Testis (tissue), 2 donors: ENCODE measurements at regions not wholly inside any gene's neighbourhood (a gene's known extent, or its start where the extent isn't known, plus 50 kb on each side); places are given as distances from the start of the nearest gene placed in this dataset.

ENCODE experiments used
- DNase-seq: peaks from one replicate; pipeline ENCODE4 v3.0.0-alpha.2; 2019
- H3K27ac ChIP-seq, 2 donors: fragments of 200-600 bp; sonication (generic); one replicate each; pipeline ENCODE4 v1.5.1; 2019
- H3K27me3 ChIP-seq: fragments of 200-600 bp; sonication (generic); one replicate; pipeline ENCODE4 v1.5.1; 2019
- H3K36me3 ChIP-seq: fragments of 200-600 bp; sonication (generic); one replicate; pipeline ENCODE4 v1.5.1; 2017; ENCODE audit warnings: low read depth; ENCODE audit errors: missing control alignments
- H3K4me1 ChIP-seq: fragments of 200-600 bp; sonication (generic); one replicate; pipeline ENCODE4 v1.5.1; 2019
- H3K4me3 ChIP-seq, 2 donors: fragments of 200-600 bp; sonication (generic); one replicate each; pipeline ENCODE4 v1.5.1; 2017 to 2019
- H3K9me3 ChIP-seq: fragments of 200-600 bp; sonication (generic); one replicate; pipeline ENCODE4 v1.5.1; 2017
- CTCF ChIP-seq, 3 experiments: fragments of 450-650 bp in 2 of 3; fragments of 200-600 bp in 1 of 3; sonication (generic) in 1 of 3; IDR thresholded peaks; one replicate each; pipeline ENCODE4 v1.5.1; 2016 to 2019; ENCODE audit warnings: antibody characterized with exemption in 3 of 3, mild to moderate bottlenecking in 2 of 3, moderate library complexity in 1 of 3
- POLR2A ChIP-seq: fragments of 450-650 bp; IDR thresholded peaks from one replicate; pipeline ENCODE4 v1.6.1; 2017; ENCODE audit warnings: antibody characterized with exemption, mild to moderate bottlenecking, moderate library complexity
- WGBS, 2 donors: methylation state at CpG; one replicate each; pipeline ENCODE4 v1.1.5; 2018; 5-methylcytosine and 5-hydroxymethylcytosine counted together
- intact Hi-C: fragments of 100-400 bp; cut with DNase I; formaldehyde crosslinking; loops from one replicate; pipeline ENCODE4 v1.15.1; 2023; ENCODE audit warnings: low total_unique reads

- Histone ChIP-seq H3K36me3 (no peaks in the 10 kb centered on the region), H3K27ac (no peak overlapping the region), H3K9me3 (no peaks in the 10 kb centered on the region), H3K4me3 (no peak overlapping the region), H3K4me1 (no peaks in the 10 kb centered on the region), H3K27me3 (no peaks in the 10 kb centered on the region)
- intact Hi-C loops: no loop called here
- 95 to 97% methylated on average over 2 of the region's 2 CpGs for WGBS, 2 donors
- no peak for DNase-seq
- TF ChIP-seq CTCF (IDR thresholded peaks at IDR 0.05): no peak
- TF ChIP-seq POLR2A: no peak
These were observed 58.8 kb upstream of the ZNF804B start for GRCh38 chr7:88700725-88701124.

- no peak for DNase-seq
- Histone ChIP-seq H3K4me1 (no peaks in the 10 kb centered on the region), H3K9me3 (no peaks in the 10 kb centered on the region), H3K36me3 (no peaks in the 10 kb centered on the region), H3K27ac (no peak overlapping the region), H3K4me3 (no peak overlapping the region), H3K27me3 (no peaks in the 10 kb centered on the region)
- intact Hi-C loops: no loop called here
- TF ChIP-seq CTCF (IDR thresholded peaks at IDR 0.05): no peak
- no peak for TF ChIP-seq POLR2A
These were observed 65.3 kb upstream of the ZNF804B start for GRCh38 chr7:88694207-88694606.

GRCh38 chr7:88693131-88693530 lies 66.4 kb upstream of the ZNF804B start:
- Histone ChIP-seq H3K27ac (no peak overlapping the region), H3K9me3 (no peaks in the 10 kb centered on the region), H3K27me3 (no peaks in the 10 kb centered on the region), H3K4me1 (no peaks in the 10 kb centered on the region), H3K36me3 (no peaks in the 10 kb centered on the region), H3K4me3 (no peak overlapping the region)
- intact Hi-C loops: no loop called here
- TF ChIP-seq POLR2A: no peak
- no peak for TF ChIP-seq CTCF (IDR thresholded peaks at IDR 0.05)
- no peak for DNase-seq

- no peaks in the 10 kb centered on the region for H3K9me3 ChIP-seq
- no peak for DNase-seq
- intact Hi-C loops: no loop called here
- H3K27ac ChIP-seq: no peak overlapping the region
- no peaks in the 10 kb centered on the region for H3K4me1 ChIP-seq
- H3K27me3 ChIP-seq: no peaks in the 10 kb centered on the region
- no peak overlapping the region for H3K4me3 ChIP-seq
- H3K36me3 ChIP-seq: no peaks in the 10 kb centered on the region
- TF ChIP-seq CTCF (IDR thresholded peaks at IDR 0.05) (no peak), POLR2A (no peak)
These were observed 67.0 kb upstream of the ZNF804B start for GRCh38 chr7:88692493-88692892.

GRCh38 chr7:88689821-88690220 lies 69.7 kb upstream of the ZNF804B start:
- no peaks in the 10 kb centered on the region for H3K27me3 ChIP-seq
- intact Hi-C loops: no loop called here
- WGBS, 2 donors: 49 to 68% methylated on average over 1 of the region's 1 CpG
- DNase-seq: no peak
- TF ChIP-seq CTCF (IDR thresholded peaks at IDR 0.05): no peak
- no peak for TF ChIP-seq POLR2A
- H3K9me3 ChIP-seq: no peaks in the 10 kb centered on the region
- no peaks in the 10 kb centered on the region for H3K36me3 ChIP-seq
- no peaks in the 10 kb centered on the region for H3K4me1 ChIP-seq
- no peak overlapping the region for H3K27ac ChIP-seq
- no peak overlapping the region for H3K4me3 ChIP-seq
